SU-DHL-6 (cell line): ENCODE measurements at regions not wholly inside any gene's neighbourhood (a gene's known extent, or its start where the extent isn't known, plus 50 kb on each side); places are given as distances from the start of the nearest gene placed in this dataset.

ENCODE experiments used
- H2AFZ ChIP-seq: fragments of 200-600 bp; sonication (generic); 2 replicates; pipeline ENCODE4 v1.6.1; 2014; ENCODE audit warnings: low read depth, mild to moderate bottlenecking, moderate library complexity, mixed read lengths, antibody characterized with exemption, low read length; ENCODE audit not compliant: severe bottlenecking
- H3F3A ChIP-seq: fragments of 200-600 bp; shearing (Covaris generic); 2 replicates; pipeline ENCODE4 v1.6.0; 2016; ENCODE audit warnings: antibody characterized with exemption, mild to moderate bottlenecking; ENCODE audit not compliant: insufficient read depth
- H3K27ac ChIP-seq: fragments of 200-600 bp; sonication (generic); 2 replicates; pipeline ENCODE4 v1.5.1; 2016; ENCODE audit warnings: low read depth, mild to moderate bottlenecking, low read length, moderate library complexity, mixed read lengths
- H3K27me3 ChIP-seq: fragments of 200-600 bp; sonication (generic), shearing (Covaris generic); 2 replicates; pipeline ENCODE4 v1.6.0; 2014; ENCODE audit warnings: mild to moderate bottlenecking, low read length
- H3K36me3 ChIP-seq: fragments of 200-600 bp; sonication (generic); 2 replicates; pipeline ENCODE4 v1.6.1; 2014; ENCODE audit warnings: mild to moderate bottlenecking, low read length, mixed read lengths
- H3K4me2 ChIP-seq: fragments of 300-600, 200-600 bp; shearing (Covaris generic), sonication (generic); 2 replicates; pipeline ENCODE4 v1.6.0; 2014; ENCODE audit warnings: low read length, low read depth, mild to moderate bottlenecking; ENCODE audit not compliant: poor library complexity, severe bottlenecking
- H3K4me3 ChIP-seq: fragments of 200-600 bp; sonication (generic); 2 replicates; pipeline ENCODE4 v1.5.1; 2014; ENCODE audit warnings: antibody characterized with exemption, low read length, mild to moderate bottlenecking, mixed read lengths; ENCODE audit not compliant: insufficient read depth, poor library complexity, severe bottlenecking
- H3K79me2 ChIP-seq: fragments of 200-600 bp; sonication (generic); 2 replicates; pipeline ENCODE4 v1.6.1; 2014; ENCODE audit warnings: mild to moderate bottlenecking, low read length, moderate library complexity; ENCODE audit not compliant: insufficient read depth
- H3K9ac ChIP-seq: fragments of 200-600 bp; sonication (generic); 2 replicates; pipeline ENCODE4 v1.7.0; 2014; ENCODE audit warnings: mild to moderate bottlenecking, low read length
- H3K9me2 ChIP-seq: fragments of 200-600 bp; sonication (generic); replicated peaks from 2 replicates; pipeline ENCODE4 v1.6.1; 2014; ENCODE audit warnings: low read length; ENCODE audit not compliant: insufficient read depth
- H3K9me3 ChIP-seq: fragments of 200-600 bp; sonication (generic); 2 replicates; pipeline ENCODE4 v1.6.1; 2014; ENCODE audit warnings: low read length, mixed read lengths; ENCODE audit not compliant: insufficient read depth
- H4K20me1 ChIP-seq: fragments of 200-600 bp; sonication (generic); 2 replicates; pipeline ENCODE4 v1.6.1; 2014; ENCODE audit warnings: low read depth, mild to moderate bottlenecking, antibody characterized with exemption, low read length, moderate library complexity, mixed read lengths
- EZH2phosphoT487 ChIP-seq: fragments of 200-600 bp; sonication (generic), shearing (Covaris generic); conservative IDR thresholded peaks from 2 replicates; pipeline ENCODE4 v1.6.1; 2018; ENCODE audit warnings: mild to moderate bottlenecking, antibody characterized with exemption, low read length, moderate library complexity, mixed read lengths
- TF ChIP-seq, protein P1 (sequence below): fragments of 200-600 bp; sonication (generic); IDR thresholded peaks from one replicate; pipeline ENCODE4 v1.5.1; 2017; ENCODE audit warnings: antibody characterized with exemption, mild to moderate bottlenecking, low read length, moderate library complexity; ENCODE audit not compliant: insufficient read depth, poor library complexity, severe bottlenecking

DNA sequence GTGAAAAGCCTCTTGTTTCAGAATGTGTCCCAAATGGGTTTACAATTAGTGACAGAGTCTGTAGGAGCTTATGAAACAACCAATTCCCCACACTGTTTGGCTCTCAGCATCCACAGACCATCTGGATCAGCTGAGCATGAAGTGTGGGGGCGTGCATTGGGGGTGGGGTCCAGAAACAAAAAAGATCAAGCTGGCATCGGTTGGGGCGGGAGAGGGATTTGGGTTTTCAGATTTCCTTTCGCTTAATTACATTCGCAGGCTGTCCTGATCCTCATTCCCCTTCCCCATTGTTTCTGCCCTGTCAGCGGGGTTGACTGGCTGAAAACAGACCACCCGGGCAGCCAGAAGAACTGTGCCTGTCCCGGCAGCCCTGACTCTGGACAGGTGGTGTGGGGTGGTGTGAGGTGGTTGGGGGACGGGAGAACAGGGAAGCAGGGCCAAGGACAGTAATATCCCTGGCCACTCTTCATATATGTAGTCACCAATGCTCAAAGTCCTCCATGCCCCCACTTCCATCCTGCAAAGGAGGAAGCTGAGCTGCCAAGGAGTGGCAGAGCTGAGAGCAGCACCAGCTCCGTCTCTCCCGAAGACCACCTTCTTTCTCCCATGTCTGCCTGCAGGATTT, 92.0 kb downstream of the IER5 start:
- no peaks in the 10 kb centered on the region for H3K9me3 ChIP-seq
- H3K36me3 ChIP-seq, result no peaks in the 10 kb centered on the region
- no peaks in the 10 kb centered on the region for H4K20me1 ChIP-seq
- no peaks in the 10 kb centered on the region for H3K9me2 ChIP-seq
- H3K4me3 ChIP-seq, result no peak overlapping the region
- no peak overlapping the region for H3K4me2 ChIP-seq
- TF ChIP-seq, protein P1, sequence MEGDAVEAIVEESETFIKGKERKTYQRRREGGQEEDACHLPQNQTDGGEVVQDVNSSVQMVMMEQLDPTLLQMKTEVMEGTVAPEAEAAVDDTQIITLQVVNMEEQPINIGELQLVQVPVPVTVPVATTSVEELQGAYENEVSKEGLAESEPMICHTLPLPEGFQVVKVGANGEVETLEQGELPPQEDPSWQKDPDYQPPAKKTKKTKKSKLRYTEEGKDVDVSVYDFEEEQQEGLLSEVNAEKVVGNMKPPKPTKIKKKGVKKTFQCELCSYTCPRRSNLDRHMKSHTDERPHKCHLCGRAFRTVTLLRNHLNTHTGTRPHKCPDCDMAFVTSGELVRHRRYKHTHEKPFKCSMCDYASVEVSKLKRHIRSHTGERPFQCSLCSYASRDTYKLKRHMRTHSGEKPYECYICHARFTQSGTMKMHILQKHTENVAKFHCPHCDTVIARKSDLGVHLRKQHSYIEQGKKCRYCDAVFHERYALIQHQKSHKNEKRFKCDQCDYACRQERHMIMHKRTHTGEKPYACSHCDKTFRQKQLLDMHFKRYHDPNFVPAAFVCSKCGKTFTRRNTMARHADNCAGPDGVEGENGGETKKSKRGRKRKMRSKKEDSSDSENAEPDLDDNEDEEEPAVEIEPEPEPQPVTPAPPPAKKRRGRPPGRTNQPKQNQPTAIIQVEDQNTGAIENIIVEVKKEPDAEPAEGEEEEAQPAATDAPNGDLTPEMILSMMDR, result no peak
- no peak for TF ChIP-seq EZH2phosphoT487
- no peak overlapping the region for H3K9ac ChIP-seq
- H3K27ac ChIP-seq, result no peak overlapping the region
- no peak overlapping the region for H2AFZ ChIP-seq
- H3F3A ChIP-seq, result no peaks in the 10 kb centered on the region
- H3K27me3 ChIP-seq, result no peaks in the 10 kb centered on the region
- no peaks in the 10 kb centered on the region for H3K79me2 ChIP-seq

DNA sequence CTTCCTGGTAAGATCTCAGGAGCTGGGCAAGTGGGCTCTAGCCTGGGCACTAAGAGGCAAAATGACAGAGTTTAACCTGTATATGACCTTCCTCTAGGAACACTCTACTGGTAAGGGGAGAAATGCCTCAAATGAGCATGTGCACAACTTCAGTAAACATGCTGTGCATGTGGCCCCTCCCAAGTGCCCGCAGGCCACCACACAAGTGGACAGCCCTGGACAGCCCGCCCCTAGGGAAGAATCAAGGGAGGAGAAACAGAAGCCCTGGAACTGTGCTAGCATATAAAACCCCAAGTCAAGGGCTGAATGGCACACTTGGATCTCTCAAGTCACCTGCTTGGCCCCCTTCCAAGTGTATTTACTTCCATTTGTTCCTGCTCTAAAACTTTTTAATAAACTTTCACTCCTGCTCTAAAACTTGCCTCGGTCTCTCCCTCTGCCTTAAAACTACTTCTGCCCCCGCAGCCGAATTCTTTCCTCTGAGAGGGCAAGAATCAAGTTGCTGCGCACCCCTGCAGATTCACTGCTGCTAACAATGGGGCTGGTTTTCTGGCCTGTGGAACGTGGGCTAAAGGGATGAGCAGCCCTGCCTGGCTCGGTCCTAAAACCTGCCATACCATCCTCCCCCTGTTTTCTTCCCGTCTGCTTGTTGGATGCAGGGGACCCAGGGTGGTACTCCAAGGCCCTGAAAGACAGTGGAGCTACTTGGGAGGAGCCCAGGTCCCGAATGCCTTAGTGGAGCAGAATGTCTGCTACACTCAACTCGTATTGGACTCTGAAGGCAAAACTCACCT, 93.5 kb downstream of the IER5 start:
- Histone ChIP-seq H3K27me3 (no peaks in the 10 kb centered on the region), H2AFZ (no peak overlapping the region), H3K79me2 (no peaks in the 10 kb centered on the region), H3K4me2 (no peak overlapping the region), H3K27ac (no peak overlapping the region), H3K9me3 (no peaks in the 10 kb centered on the region), H3F3A (no peaks in the 10 kb centered on the region), H3K9ac (no peak overlapping the region), H4K20me1 (no peaks in the 10 kb centered on the region), H3K9me2 (no peaks in the 10 kb centered on the region), H3K36me3 (no peaks in the 10 kb centered on the region), H3K4me3 (no peak overlapping the region)
- TF ChIP-seq, protein P1, result no peak
- no peak for TF ChIP-seq EZH2phosphoT487

DNA sequence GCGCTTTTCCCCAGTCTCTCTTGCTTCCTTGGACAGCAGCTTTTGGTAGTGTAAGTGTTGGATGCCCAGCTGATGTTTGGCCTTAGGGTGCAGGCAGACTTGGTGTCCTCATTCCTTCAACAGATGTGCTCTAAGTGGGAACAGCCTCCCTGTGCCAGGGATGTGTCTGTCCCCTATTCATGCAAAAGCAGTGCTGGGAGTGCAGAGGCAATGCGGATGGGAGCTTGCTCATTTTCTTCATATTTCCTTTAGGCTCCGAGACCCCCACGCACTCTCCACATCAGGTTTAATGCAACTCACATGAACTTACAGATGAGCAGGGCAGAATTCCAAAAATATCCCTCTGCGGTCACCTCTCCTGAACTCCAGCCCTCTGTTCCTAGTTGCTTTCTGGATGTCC, 96.1 kb downstream of the IER5 start:
- Histone ChIP-seq H3K27me3 (no peaks in the 10 kb centered on the region), H3K4me3 (no peak overlapping the region), H3K79me2 (no peaks in the 10 kb centered on the region), H3K36me3 (no peaks in the 10 kb centered on the region), H3K27ac (no peak overlapping the region), H3K4me2 (no peak overlapping the region), H2AFZ (no peak overlapping the region), H3K9me2 (no peaks in the 10 kb centered on the region), H3F3A (no peaks in the 10 kb centered on the region), H4K20me1 (no peaks in the 10 kb centered on the region), H3K9me3 (no peaks in the 10 kb centered on the region), H3K9ac (no peak overlapping the region)
- TF ChIP-seq, protein P1, result no peak
- TF ChIP-seq EZH2phosphoT487, result no peak
